AG04450 (cell line): ENCODE measurements at regions not wholly inside any gene's neighbourhood (a gene's known extent, or its start where the extent isn't known, plus 50 kb on each side); places are given as distances from the start of the nearest gene placed in this dataset.
"Not testable (repeated sequence)": the region's sequence is repeated elsewhere in the genome, so short reads cannot be mapped to it uniquely, and the experiment has no call there.

ENCODE experiments used
- CTCF ChIA-PET: fragments of 300-600, 350-600 bp; formaldehyde crosslinking; extraction: SDS; loops from one replicate; lab custom pipeline; 2022; ENCODE audit warnings: antibody characterized with exemption, inconsistent platforms; lab: Charles Lee
- POLR2A ChIA-PET: fragments of 350-600 bp; formaldehyde crosslinking; extraction: SDS; loops from one replicate; lab custom pipeline; 2021; ENCODE audit warnings: antibody characterized with exemption, inconsistent platforms; lab: Yijun Ruan, JAX
- DNase-seq: peaks from one replicate; pipeline ENCODE4 v3.0.0-alpha.2; 2011; ENCODE audit warnings: low read depth, low spot score
- H3K27ac ChIP-seq: one replicate; pipeline ENCODE4 v1.5.1; 2012; ENCODE audit warnings: low read depth, low read length, control low read depth
- H3K27me3 ChIP-seq: one replicate; pipeline ENCODE4 v1.6.0; 2012; ENCODE audit warnings: low read length; ENCODE audit not compliant: control insufficient read depth, insufficient read depth
- H3K4me3 ChIP-seq: 2 replicates; pipeline ENCODE4 v1.5.1; 2011; ENCODE audit warnings: mild to moderate bottlenecking, low read depth, low read length, control low read depth
- H3K9me3 ChIP-seq: 2 replicates; pipeline ENCODE4 v1.5.1; 2012; ENCODE audit warnings: low read length; ENCODE audit not compliant: control insufficient read depth, insufficient read depth
- CTCF ChIP-seq: IDR thresholded peaks from 2 replicates; pipeline ENCODE4 v1.5.1; 2011; ENCODE audit warnings: low read depth, low read length, control low read depth, inconsistent platforms

GRCh38 chr6:40831381-40831780 lies 207.6 kb downstream of the UNC5CL start:
- TF ChIP-seq CTCF, result no peak
- ChIA-PET CTCF (no interaction called here), POLR2A (no interaction called here)
- Histone ChIP-seq H3K27ac (no peak overlapping the region), H3K27me3 (peaks cover 10% of the 10 kb centered on the region), H3K9me3 (no peaks in the 10 kb centered on the region), H3K4me3 (no peak overlapping the region)
- DNase-seq, result no peak

GRCh38 chr6:40825102-40825501 lies 213.9 kb downstream of the UNC5CL start:
- ChIA-PET POLR2A (no interaction called here), CTCF (interaction anchor here (1.2 kb wide), 1 partner anchor 275 kb away, joined by 5 read pairs; no protein-coding TSS in a partner anchor)
- no peak overlapping the region for H3K27ac ChIP-seq
- peaks cover 4% of the 10 kb centered on the region for H3K27me3 ChIP-seq
- no peaks in the 10 kb centered on the region for H3K9me3 ChIP-seq
- H3K4me3 ChIP-seq, result no peak overlapping the region
- no peak for TF ChIP-seq CTCF
- DNase-seq, result no peak

- peak; percentile 13 for DNase-seq
- H3K27me3 ChIP-seq, H3K27ac ChIP-seq, H3K4me3 ChIP-seq, POLR2A ChIA-PET, H3K9me3 ChIP-seq: not testable (repeated sequence)
- CTCF ChIA-PET, result interaction anchor here (0.6 to 1.8 kb wide), 5 partner anchors 12 to 1465 kb away, joined by 4 to 14 read pairs (median 6); no protein-coding TSS in a partner anchor
- TF ChIP-seq CTCF, result peak; percentile 71
These were observed 214.8 kb downstream of the UNC5CL start for GRCh38 chr6:40823917-40824891.

- POLR2A ChIA-PET, result no interaction called here
- DNase-seq, result no peak
These were observed 216.4 kb downstream of the UNC5CL start for GRCh38 chr6:40822619-40823018.

More at GRCh38 chr6:40822619-40823018, 216.4 kb downstream of the UNC5CL start:
- CTCF ChIA-PET, result interaction anchor here (0.7 to 1.8 kb wide), 2 partner anchors 72 to 204 kb away, joined by 3 to 4 read pairs; no protein-coding TSS in a partner anchor
- TF ChIP-seq CTCF, result no peak
- H3K4me3 ChIP-seq, result no peak overlapping the region
- H3K27me3 ChIP-seq, result peaks cover 4% of the 10 kb centered on the region
- H3K27ac ChIP-seq, result no peak overlapping the region
- H3K9me3 ChIP-seq, result no peaks in the 10 kb centered on the region
